Astrocyte of the cerebellum (primary cell): ENCODE measurements at regions not wholly inside any gene's neighbourhood (a gene's known extent, or its start where the extent isn't known, plus 50 kb on each side); places are given as distances from the start of the nearest gene placed in this dataset.

ENCODE experiments used
- DNase-seq: peaks from one replicate; pipeline ENCODE4 v3.0.0-alpha.2; 2011; ENCODE audit warnings: low read depth
- H3K4me3 ChIP-seq: 2 replicates; pipeline ENCODE4 v1.5.1; 2011; ENCODE audit warnings: mild to moderate bottlenecking, low read depth, low read length, moderate library complexity
- in situ Hi-C: cut with HindIII; loops from 2 replicates; pipeline ENCODE4 v1.10.0; 2017; ENCODE audit warnings: low sequenced_read_pairs
- TF ChIP-seq, protein P1 (sequence below): IDR thresholded peaks from 2 replicates; pipeline ENCODE4 v1.5.1; 2012; ENCODE audit warnings: low read length, low read depth, moderate library complexity, mild to moderate bottlenecking; ENCODE audit errors: missing control alignments

- H3K4me3 ChIP-seq, result no peak overlapping the region
- DNase-seq, result no peak
- in situ Hi-C loops, result no loop called here
- TF ChIP-seq, protein P1, sequence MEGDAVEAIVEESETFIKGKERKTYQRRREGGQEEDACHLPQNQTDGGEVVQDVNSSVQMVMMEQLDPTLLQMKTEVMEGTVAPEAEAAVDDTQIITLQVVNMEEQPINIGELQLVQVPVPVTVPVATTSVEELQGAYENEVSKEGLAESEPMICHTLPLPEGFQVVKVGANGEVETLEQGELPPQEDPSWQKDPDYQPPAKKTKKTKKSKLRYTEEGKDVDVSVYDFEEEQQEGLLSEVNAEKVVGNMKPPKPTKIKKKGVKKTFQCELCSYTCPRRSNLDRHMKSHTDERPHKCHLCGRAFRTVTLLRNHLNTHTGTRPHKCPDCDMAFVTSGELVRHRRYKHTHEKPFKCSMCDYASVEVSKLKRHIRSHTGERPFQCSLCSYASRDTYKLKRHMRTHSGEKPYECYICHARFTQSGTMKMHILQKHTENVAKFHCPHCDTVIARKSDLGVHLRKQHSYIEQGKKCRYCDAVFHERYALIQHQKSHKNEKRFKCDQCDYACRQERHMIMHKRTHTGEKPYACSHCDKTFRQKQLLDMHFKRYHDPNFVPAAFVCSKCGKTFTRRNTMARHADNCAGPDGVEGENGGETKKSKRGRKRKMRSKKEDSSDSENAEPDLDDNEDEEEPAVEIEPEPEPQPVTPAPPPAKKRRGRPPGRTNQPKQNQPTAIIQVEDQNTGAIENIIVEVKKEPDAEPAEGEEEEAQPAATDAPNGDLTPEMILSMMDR, result no peak
These were observed 249.2 kb downstream of the TTC6 start for GRCh38 chr14:37844614-37845013.

GRCh38 chr14:37848985-37849621 lies 253.7 kb downstream of the TTC6 start:
- no peak overlapping the region for H3K4me3 ChIP-seq
- in situ Hi-C loops, result no loop called here
- TF ChIP-seq, protein P1, result no peak
- DNase-seq, result no peak

GRCh38 chr14:37851054-37851453 lies 255.6 kb downstream of the TTC6 start:
- in situ Hi-C loops, result no loop called here

DNA sequence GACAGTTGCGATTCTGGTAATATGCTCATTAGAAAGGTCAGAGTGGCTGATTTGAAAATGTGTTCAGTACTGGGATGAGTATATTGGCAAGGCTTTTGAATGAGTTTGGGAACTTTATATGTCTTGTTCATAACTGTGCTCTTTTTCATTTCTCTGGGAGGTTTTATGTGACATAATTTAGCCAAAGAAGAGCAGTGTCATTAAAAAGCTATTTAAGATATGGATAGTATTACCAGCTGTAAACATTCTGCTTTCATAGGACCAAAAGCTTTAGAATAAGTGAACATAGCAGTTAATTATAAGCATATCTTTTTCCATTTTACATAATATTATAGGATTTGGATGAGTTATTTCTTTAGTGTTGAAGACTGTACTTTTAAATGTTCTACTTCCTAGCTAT lies 260.4 kb downstream of the TTC6 start:
- H3K4me3 ChIP-seq, result no peak overlapping the region
- TF ChIP-seq, protein P1, result no peak
- no peak for DNase-seq
- in situ Hi-C loops, result no loop called here

More at GRCh38 chr14:37851054-37851453, 255.6 kb downstream of the TTC6 start:
- H3K4me3 ChIP-seq, result no peak overlapping the region
- TF ChIP-seq, protein P1, result no peak
- no peak for DNase-seq

DNA sequence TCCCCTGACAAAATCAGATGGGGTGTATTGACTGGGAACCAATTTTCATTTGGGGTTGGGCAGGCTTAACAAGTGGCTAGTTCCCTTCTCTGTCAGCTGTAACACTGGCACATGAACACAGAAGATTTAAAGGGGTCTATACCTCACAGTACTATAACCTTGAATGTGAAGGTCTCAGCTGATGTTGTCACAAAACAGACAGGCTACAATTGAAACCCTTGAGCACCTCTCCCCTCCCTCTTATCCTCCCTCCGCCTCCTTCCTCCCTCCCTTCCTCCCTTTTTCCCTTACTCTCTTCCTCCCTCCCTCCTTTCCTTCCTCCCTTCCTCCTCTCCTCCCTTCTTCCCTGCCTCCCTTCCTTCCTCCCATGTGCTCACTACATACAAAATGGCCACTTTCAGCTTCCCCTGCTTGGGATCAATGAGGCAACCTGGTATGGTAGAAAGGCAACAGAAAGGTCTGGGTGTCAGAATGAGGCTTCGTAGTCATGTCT lies 262.4 kb downstream of the TTC6 start:
- in situ Hi-C loops, result no loop called here
- DNase-seq, result no peak
- no peak overlapping the region for H3K4me3 ChIP-seq
- TF ChIP-seq, protein P1, result no peak

DNA sequence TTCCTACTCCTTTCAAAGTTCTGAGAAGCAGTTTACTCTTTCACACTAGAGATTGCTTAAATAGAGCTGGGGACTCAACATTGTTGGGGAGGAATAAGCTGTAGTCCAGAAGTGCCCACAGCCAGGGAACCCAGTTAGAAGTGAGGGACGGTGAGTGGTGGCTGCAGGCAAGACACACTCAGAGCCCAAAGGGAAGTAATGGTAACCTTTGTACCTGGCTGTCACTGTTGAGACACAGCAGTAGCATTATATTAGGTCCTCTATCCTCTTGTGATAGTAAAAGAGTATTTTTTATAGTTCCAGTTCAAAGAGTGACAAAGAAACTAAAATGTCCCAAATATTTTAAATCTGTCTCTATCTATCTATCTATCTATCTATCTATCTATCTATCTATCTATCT lies 263.3 kb downstream of the TTC6 start:
- H3K4me3 ChIP-seq, result no peak overlapping the region
- DNase-seq, result no peak
- in situ Hi-C loops, result no loop called here
- TF ChIP-seq, protein P1, result no peak
